HG02623 (cell line): ENCODE measurements at regions not wholly inside any gene's neighbourhood (a gene's known extent, or its start where the extent isn't known, plus 50 kb on each side); places are given as distances from the start of the nearest gene placed in this dataset.
A peak's percentile ranks its signal among the peaks of the same experiment; 100 is the strongest.
"Not testable (repeated sequence)": the region's sequence is repeated elsewhere in the genome, so short reads cannot be mapped to it uniquely, and the experiment has no call there.

Experiments
- ATAC-seq: cut with Tn5 transposase; IDR thresholded peaks from one replicate; pipeline ENCODE4 v1.9.1; 2021; ENCODE audit warnings: moderate library complexity; ENCODE audit not compliant: unreplicated experiment

DNA sequence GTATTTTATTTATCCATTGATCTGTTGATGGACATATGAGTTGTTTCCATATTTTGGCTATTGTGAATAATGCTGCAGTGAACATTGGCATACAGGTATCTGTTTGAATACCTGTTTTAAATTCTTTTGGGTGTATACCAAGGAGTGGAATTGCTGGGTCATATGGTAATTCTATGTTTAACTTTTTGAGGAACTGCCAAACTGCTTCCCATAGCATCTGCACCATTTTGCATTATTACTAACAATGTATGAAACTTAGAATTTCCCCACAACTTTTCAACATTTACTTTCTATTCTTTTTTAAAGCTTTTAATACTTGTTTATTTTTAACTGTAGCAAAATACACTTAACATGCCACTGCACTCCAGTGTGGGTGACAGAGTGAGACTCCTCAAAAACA lies 57.0 kb upstream of the MSN start:
- no peak for ATAC-seq

DNA sequence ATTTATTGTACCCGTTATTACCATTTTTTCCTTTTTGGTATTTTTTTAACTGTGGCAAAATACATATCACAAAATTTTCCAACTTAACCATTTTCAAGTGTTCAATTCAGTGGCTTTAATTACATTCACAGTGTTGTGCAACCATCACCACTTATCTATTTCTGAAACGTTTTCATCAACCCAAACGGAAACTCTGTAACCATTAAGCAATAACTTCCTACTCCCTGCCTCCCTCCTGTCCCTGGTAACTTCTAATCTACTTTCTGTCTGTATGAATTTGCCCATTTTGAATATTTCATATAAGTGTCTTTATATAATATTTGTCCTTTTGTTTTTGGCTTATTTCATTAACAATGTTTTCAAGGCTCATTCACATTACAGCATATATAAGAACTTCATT lies 57.4 kb upstream of the MSN start:
- no peak for ATAC-seq

DNA sequence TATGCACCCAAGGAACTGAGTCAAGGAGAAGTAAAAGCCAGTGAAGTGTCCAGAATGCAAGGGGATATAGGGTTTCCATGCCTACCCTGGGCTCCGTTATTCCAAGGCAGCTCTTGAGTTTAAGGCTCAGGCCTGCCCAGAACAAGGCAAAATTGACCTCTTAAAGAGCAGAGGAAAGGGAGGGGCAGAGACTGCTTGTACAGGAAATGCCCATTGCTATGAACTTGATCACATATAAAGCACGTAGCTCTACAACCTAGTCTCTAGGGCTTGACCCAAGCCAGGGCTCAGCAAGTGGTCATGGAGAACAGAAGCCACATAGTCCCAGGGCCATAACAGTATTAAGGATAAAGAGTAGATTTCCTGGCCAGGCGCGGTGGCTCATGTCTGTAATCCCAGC lies 58.2 kb upstream of the MSN start:
- ATAC-seq, result no peak

DNA sequence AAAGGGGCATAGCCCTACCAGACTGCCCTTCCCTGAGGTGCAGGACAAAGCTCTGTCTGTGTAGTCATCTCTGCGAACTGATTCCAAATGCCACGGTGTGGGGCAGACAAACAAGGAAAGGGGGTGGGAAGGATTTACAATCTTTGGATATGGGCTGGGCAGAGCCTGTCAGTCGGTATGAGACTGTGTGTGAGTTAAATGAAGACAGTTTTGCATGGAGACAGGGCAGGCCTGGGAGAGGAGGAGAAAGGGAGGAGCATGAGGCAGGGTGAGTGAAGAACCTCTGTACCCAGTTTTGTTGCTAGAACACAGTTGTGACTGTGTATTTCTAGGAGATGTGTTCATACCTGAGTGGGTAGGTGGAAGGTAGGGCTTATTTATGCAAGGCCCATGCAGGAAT lies 59.4 kb upstream of the MSN start:
- ATAC-seq, result no peak

DNA sequence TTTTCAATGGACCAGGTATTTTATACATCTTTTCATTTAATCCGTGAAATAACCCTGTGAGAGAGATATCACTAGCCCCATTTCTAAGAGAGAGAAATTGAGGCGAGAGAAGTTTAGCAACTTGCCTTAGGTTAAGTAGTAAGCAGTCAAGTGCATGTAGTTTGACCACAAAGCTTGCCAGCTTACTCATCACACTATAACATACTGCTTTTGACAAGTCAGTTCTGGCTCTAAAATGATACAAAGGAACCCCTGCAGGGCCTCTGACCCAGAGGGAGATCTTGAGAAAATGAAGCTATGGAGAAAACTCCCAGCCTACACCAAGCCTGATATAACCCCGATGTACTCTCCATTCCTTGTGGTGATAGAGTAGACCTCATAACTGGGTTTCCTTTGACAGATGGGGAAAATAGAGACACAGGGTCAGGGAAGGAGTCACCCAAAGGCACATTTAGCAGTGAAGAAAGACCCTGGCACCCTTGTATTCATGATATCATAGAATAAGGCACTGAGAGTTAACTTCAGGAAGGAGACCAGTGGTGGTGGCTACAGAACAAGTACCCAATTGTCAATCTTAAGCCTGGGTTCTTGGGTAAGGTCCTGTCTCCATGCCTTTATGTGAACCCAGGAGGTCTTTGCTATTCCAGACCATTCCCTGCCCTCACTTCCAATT lies 60.2 kb upstream of the MSN start:
- ATAC-seq, result peak; percentile 82

DNA sequence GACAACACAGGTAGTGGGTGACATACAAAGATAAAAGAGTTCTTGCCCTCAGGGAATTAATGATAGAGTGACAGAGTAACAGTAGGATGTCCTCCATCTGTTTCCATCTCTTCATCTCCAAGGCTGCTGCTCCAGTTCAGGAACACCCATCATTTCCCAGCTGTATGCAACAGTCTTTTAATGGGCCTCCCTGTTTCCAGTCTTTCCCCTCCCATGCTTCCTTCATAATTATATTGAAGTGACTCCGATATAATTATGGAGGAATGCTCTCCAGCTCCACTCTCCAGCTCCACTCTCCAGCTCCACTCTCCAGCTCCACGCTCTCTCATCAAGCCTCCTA lies 65.3 kb upstream of the MSN start:
- no peak for ATAC-seq

DNA sequence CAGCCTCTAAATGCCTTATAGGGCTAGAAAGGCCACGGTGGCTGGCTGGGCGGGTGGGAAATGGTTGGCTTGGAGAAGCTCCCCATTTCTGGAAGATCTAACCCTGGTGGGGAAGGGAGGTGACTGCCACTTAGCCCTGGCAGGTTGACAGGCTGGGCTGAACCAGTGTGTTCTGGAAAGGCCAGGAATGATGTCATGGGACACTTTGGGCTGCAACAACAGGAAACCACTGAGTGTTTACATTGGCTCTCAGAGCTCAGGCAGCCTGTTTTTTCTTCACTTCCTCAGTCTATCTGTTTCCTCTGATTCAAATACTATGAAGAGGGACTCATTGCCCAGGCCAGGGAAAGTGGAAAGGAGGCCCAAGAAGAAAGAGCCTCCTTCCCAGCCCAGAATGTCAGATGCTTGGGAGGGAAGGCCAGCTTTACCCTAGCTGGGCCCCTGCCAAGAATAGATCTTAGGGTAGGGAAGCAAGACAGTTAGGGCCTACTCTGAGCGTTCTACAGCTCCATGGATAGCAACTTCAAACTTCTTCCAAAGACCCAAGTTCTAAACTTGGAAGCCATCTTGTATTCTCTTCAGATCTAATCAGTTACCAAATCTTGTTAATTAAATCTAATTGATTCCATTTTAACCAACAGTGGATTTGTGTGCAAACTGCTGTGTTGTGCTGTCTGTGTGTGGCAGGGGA lies 65.8 kb upstream of the MSN start:
- peak; percentile 59 for ATAC-seq

DNA sequence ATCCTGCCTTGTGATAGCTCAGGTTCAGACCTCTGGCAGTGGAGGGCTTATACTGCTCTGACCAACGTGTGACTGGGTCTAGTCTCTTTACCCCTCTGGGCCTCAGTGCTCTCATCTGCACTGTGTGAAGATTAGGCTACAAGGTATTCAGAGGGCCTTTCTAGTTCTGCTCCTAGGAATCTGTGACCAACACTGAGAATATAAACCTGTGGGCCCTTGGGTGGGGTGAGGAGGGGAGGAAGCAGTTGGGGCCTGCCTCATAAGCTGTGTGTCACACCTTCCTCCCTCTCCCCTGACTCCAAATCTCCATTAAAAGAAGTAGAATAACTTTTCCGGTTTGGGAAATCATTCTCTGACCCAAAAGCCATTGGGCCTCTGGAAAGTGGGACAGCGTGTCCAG lies 66.3 kb upstream of the MSN start:
- ATAC-seq, result no peak

DNA sequence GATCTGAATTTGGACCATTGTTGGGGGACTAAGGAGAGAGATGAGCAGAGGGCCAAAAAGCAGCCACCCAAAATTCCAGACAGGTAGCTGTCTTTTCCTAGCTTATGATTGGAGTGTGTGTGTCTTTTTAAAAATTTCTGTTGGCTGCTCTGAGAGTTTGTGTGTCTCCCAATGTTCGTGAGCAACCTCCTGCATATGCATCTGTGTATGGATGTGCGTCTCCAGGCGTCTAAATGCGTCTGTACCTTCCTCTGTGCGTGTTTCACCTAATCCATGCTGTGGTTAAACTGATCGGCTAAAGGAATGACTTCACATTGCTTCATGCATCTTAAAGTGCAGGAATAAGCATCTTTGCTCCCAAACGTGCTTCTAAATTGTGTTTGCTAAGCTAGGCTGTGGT lies 65.5 kb upstream of the LAS1L start:
- ATAC-seq, result no peak

DNA sequence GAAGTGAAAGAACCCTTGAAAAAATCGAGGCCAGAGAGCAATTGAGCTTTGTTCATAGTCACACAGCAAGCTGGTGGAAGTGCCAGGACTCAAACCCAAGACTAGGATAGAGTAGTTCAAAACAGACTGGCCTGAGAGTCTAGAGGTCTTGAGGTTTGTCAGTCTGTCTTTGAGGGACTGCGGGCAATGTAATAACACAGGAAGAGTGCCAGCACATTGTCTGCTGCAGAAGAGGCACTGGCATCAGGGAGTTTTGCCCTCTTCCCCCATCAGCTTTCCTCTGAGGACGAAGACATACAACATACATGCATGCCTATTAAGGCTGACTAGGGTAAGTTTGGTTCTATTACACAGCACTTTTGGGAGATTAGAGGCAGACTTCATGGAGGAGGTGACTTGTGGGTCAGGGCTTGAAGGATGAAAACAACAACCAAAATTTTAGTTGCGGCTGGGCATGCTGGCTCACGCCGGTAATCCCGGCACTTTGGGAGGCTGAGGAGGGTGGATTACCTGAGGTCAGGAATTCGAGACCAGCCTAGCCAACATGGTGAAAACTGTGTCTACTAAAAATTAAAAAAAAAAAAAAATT lies 64.1 kb upstream of the LAS1L start:
- no peak for ATAC-seq

DNA sequence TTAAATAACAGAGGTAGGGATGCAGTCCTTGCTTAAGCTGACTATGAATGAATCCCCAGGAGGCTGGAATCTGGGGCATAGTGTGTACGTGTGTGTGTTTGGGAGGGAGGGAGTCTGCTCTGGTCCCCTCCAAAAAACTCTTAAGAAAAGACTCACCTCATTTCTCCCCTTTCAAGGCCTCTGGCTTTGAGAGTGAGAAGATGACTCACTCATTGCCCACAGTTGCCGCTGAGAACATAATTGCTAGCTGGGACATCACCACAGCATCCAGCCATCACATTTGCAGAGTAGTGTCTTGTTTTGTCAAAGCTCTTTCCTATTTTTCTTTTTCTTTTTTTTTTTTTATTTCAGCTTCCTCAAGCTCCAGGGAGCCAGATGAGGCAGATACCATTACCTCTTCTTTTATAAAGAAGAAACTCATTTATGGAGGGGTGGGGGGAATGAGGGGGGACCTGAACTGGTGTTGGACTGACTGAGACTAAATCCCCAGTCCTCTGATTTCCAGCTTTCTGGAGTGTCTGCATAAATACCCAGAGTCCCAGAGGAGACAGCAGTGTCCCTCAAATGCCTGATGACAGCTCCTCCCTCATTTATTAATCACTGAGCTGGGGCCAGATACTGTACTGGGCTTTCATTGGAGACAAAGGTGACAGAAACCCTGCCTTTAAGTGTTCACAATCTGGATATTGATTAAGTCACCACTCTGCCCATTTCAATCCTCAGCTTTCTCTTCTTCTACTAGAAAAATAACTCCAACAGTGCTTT lies 61.9 kb upstream of the LAS1L start:
- ATAC-seq, result peak; percentile 66

DNA sequence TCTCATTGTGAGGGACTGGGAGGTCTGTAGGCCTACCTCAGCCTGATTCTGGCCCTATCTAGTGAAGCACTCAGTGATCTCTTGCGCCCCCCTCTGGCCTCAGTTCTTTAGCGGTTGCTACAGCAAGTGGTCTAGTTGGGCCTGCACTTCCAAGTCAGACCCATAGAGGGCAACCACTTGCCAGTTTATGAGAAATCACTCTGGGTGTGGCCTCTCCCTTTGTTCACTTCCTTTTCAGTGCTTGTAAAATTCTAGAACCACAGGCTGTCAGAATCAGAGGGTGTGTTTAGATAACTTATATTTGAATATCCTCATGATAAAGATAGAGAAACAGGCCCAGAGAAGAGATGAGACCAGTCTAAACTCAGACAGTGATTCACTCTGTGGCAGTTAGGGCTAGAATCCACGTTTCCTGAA lies 60.9 kb upstream of the LAS1L start:
- ATAC-seq, result peak; percentile 64

DNA sequence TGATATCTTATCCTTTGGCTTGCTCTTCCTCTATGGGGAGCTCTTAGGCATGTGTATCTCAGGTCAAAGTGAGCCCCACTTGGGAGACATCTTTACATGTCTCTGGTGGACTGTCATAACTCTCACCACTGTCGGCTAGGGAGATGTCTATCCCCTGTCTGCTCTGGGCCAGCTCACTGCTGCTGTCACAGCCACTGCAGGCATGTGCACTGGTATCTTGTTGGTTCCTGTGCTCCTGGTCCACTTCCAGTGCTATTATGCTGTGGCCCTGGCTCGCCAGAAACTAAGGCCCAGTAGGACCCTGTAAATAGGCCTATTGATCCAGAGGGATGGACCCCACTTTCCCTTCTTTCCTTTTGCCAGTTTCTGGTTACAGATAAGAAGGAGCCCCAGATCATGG lies 56.6 kb upstream of the LAS1L start:
- no peak for ATAC-seq

DNA sequence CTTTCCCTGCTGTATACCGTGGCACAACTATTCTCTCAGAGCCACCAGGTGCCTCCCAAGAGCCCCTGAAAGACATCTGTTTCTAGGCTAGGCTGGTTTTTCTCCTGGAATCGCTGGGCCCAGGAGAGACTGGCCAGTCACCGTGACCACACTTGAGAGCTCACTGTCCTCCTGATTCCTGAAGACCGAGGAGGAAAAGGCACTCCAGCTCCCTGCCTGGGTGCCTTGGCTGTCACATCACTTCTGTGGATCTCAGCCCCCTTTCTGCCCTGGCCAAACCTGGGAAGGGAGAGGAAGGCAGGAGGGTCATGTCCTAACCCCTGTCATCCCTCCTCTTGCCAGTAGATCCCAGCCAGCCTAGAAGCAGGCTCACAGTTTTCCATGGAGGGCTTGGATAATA lies 54.7 kb upstream of the LAS1L start:
- no peak for ATAC-seq

DNA sequence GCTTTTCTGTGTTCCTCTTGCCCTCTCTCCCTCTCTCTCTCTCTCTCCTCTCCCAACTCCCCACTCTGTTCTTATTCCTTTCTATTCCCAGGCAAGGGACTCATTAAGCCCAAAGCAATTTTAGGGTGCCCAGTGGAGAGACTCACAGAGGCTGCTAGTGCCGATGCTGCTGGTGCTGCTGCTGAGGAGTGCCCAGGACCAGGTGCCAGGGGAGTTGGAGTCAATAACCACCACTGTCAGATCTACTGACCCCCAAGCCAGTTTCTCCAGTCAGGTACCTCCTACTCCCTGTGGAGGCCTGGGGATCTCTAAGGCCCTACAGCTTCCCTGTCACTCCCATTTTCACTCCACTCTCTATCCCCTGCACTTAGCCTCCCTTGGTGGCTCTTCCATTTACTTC lies 54.2 kb upstream of the LAS1L start:
- no peak for ATAC-seq

DNA sequence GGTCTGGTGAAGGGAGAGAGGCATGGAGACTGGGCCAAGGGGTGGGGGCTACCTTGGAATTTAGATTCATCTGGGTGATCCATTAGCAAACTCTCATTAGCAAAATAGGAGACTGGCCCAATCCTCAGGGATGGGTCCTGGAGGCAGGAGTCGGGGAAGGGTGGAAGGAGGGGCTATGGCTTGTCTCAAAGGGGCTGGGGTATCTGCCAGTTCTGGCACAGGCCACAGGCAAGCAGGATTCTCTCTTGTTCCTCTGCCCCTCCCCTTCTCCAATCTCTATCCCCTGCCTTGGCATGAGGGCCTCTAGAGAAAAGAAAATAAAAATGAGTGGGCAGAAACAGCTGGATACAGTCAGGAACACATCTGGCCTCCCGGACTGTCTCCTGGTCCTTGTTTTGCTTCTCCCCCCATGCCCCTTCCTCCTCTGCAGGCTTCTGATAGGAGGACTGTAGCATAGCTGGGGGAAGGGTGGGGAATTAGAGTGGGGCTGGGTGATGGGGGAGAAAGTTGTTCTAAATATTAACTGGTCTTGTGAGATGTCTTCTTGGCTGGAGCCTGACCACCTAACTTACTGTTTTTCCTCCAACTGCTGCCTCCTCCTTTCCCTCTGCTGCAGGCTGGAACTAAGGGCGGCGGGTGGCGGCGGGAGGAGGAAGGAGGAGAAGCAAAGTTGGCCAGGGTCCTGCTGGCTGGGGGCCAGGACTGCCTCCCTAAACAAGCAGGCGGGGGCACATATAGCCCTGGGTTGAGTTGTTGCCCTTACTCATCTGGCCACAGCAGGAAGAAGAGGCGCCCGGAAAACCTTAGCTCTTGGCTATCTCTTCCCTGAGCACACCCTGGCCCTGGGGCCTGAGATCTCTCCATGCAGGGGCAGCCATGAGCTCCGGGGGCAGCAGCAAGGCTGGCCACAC lies 53.3 kb upstream of the LAS1L start:
- ATAC-seq, result no peak

DNA sequence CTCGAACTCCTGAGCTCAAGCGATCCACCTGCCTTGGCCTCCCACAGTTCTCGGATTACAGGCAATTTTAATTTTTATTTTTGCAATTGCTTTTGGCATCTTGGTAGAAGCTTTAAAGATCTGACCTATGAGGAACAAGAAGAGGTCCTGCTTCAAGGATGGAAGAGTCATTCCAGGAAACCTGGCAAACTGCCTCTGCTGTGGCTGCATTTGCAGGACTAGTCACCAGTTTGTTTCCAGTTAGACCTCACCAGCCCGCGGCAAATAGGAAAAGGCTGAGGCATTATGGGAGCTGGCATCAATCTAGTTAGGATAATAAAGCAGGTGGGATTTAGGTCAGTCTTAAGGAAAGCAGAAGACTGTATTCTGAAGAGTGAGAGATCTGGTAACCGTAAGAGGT lies 51.9 kb upstream of the LAS1L start:
- no peak for ATAC-seq

DNA sequence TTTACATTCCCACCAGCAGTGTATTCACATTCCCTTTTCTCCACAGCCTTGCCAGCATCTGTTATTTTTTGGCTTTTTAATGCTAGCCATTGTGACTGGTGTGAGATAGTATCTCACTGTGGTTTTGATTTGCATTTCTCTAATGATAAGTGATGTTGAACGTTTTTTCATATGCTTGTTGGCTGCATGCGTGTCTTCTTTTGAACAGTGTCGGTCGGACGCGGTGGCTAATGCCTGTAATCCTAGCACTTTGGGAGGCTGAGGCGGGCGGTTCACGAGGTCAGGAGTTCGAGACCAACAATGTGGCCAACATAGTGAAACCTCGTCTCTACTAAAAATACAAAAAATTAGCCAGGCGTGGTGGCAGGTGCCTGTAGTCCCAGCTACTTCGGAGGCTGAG lies 50.6 kb upstream of the LAS1L start:
- ATAC-seq, result not testable (repeated sequence)
